Transverse colon (tissue), 4 donors: ENCODE measurements at regions not wholly inside any gene's neighbourhood (a gene's known extent, or its start where the extent isn't known, plus 50 kb on each side); places are given as distances from the start of the nearest gene placed in this dataset.
"Not testable (repeated sequence)": the region's sequence is repeated elsewhere in the genome, so short reads cannot be mapped to it uniquely, and the experiment has no call there.

Experiments
- CTCF ChIP-seq, 5 experiments: fragments of 200-600 bp in 3 of 5; fragments of 450-650 bp in 2 of 5; sonication (generic) in 3 of 5; IDR thresholded peaks; 1 replicate in 2 of 5; 2 replicates in 3 of 5; pipeline ENCODE4 v1.5.1; 2016 to 2017; ENCODE audit warnings: antibody characterized with exemption in 5 of 5, inconsistent platforms in 3 of 5, mild to moderate bottlenecking in 2 of 5, moderate library complexity in 1 of 5
- POLR2AphosphoS5 ChIP-seq, 3 donors: sonication (generic); formaldehyde crosslinking; IDR thresholded peaks; one replicate each; pipeline ENCODE4 v1.6.1; 2016; ENCODE audit warnings: antibody characterized with exemption in 3 of 3

- TF ChIP-seq CTCF, POLR2AphosphoS5 (IDR thresholded peaks at IDR 0.05): not testable (repeated sequence)
Measured at GRCh38 chr15:23766779-23767178, 79.7 kb upstream of the NDN start.
